Left kidney (tissue), 1 donor: ENCODE measurements at regions not wholly inside any gene's neighbourhood (a gene's known extent, or its start where the extent isn't known, plus 50 kb on each side); places are given as distances from the start of the nearest gene placed in this dataset.

ENCODE experiments used
- DNase-seq: peaks from one replicate; pipeline ENCODE4 v3.0.0-alpha.2; 2013

GRCh38 chr7:7051206-7051877 is 131.0 kb upstream of the C1GALT1 start:
- DNase-seq: no peak

GRCh38 chr7:7054252-7054830 is 128.0 kb upstream of the C1GALT1 start:
- no peak for DNase-seq

GRCh38 chr7:7060828-7061599 is 121.3 kb upstream of the C1GALT1 start:
- no peak for DNase-seq

GRCh38 chr7:7077945-7078344 is 104.4 kb upstream of the C1GALT1 start:
- no peak for DNase-seq

GRCh38 chr7:7080802-7081201 is 101.5 kb upstream of the C1GALT1 start:
- no peak for DNase-seq

- no peak for DNase-seq
Observed at GRCh38 chr7:7090460-7090859, 91.9 kb upstream of the C1GALT1 start.

GRCh38 chr7:7098280-7098818 is 84.0 kb upstream of the C1GALT1 start:
- DNase-seq: no peak

- DNase-seq: peak; percentile 65
Observed at GRCh38 chr7:7099584-7100014, 82.7 kb upstream of the C1GALT1 start.

- no peak for DNase-seq
Observed at GRCh38 chr7:7100432-7100849, 81.9 kb upstream of the C1GALT1 start.

- DNase-seq: no peak
Observed at GRCh38 chr7:7102906-7103305, 79.4 kb upstream of the C1GALT1 start.

- DNase-seq: peak; percentile 50
Observed at GRCh38 chr7:7103343-7104313, 78.7 kb upstream of the C1GALT1 start.

- DNase-seq: no peak
Observed at GRCh38 chr7:7104314-7104698, 78.0 kb upstream of the C1GALT1 start.

GRCh38 chr7:7104971-7105370 is 77.4 kb upstream of the C1GALT1 start:
- no peak for DNase-seq

GRCh38 chr7:7105800-7106582 is 76.4 kb upstream of the C1GALT1 start:
- DNase-seq: no peak

- DNase-seq: no peak
Observed at GRCh38 chr7:7108931-7109330, 73.4 kb upstream of the C1GALT1 start.

GRCh38 chr7:7109934-7110333 is 72.4 kb upstream of the C1GALT1 start:
- DNase-seq: no peak

- DNase-seq: no peak
Observed at GRCh38 chr7:7110706-7111105, 71.6 kb upstream of the C1GALT1 start.

- no peak for DNase-seq
Observed at GRCh38 chr7:7112868-7113267, 69.5 kb upstream of the C1GALT1 start.

GRCh38 chr7:7114575-7115291 is 67.6 kb upstream of the C1GALT1 start:
- DNase-seq: no peak

- no peak for DNase-seq
Observed at GRCh38 chr7:7117935-7118586, 64.3 kb upstream of the C1GALT1 start.
